Hepatocyte (in vitro differentiated cells): ENCODE measurements at regions not wholly inside any gene's neighbourhood (a gene's known extent, or its start where the extent isn't known, plus 50 kb on each side); places are given as distances from the start of the nearest gene placed in this dataset.

Experiments
- DNase-seq: peaks from one replicate; pipeline ENCODE4 v3.0.0-alpha.2; 2016; ENCODE audit warnings: low spot score
- H2AFZ ChIP-seq: fragments of 200-600 bp; sonication (generic); 2 replicates; pipeline ENCODE4 v1.6.0; 2016; ENCODE audit warnings: antibody characterized with exemption, mild to moderate bottlenecking
- H3K27ac ChIP-seq: fragments of 200-600 bp; sonication (generic); 2 replicates; pipeline ENCODE4 v1.5.1; 2016; ENCODE audit warnings: mild to moderate bottlenecking
- H3K27me3 ChIP-seq: fragments of 200-600 bp; sonication (generic); 2 replicates; pipeline ENCODE4 v1.6.1; 2016
- H3K36me3 ChIP-seq: fragments of 200-600 bp; sonication (generic); replicated peaks from 2 replicates; pipeline ENCODE4 v1.5.1; 2016; ENCODE audit warnings: low read depth; ENCODE audit not compliant: insufficient read depth
- H3K4me1 ChIP-seq: fragments of 200-600 bp; sonication (generic); 2 replicates; pipeline ENCODE4 v1.5.1; 2016; ENCODE audit warnings: mild to moderate bottlenecking, moderate library complexity; ENCODE audit not compliant: insufficient read depth
- H3K4me2 ChIP-seq: fragments of 200-600 bp; sonication (generic); 2 replicates; pipeline ENCODE4 v1.6.0; 2016
- H3K4me3 ChIP-seq: fragments of 200-600 bp; sonication (generic); 2 replicates; pipeline ENCODE4 v1.5.1; 2016; ENCODE audit warnings: mild to moderate bottlenecking
- H3K79me2 ChIP-seq: fragments of 200-600 bp; sonication (generic); 2 replicates; pipeline ENCODE4 v1.6.0; 2017; ENCODE audit warnings: mild to moderate bottlenecking
- H3K9me2 ChIP-seq: fragments of 200-600 bp; sonication (generic); replicated peaks from 2 replicates; pipeline ENCODE4 v1.6.0; 2017; ENCODE audit warnings: mild to moderate bottlenecking; ENCODE audit not compliant: insufficient read depth
- H3K9me3 ChIP-seq: fragments of 200-600 bp; sonication (generic); 2 replicates; pipeline ENCODE4 v1.5.1; 2016; ENCODE audit warnings: low read depth, mild to moderate bottlenecking
- H4K20me1 ChIP-seq: fragments of 200-600 bp; sonication (generic); 2 replicates; pipeline ENCODE4 v1.6.0; 2016; ENCODE audit warnings: mild to moderate bottlenecking; ENCODE audit not compliant: insufficient read depth, poor library complexity, severe bottlenecking
- CTCF ChIP-seq: fragments of 200-600 bp; sonication (generic); IDR thresholded peaks from 2 replicates; pipeline ENCODE4 v1.5.1; 2016; ENCODE audit warnings: antibody characterized with exemption, mild to moderate bottlenecking; ENCODE audit not compliant: poor library complexity
- EZH2 ChIP-seq: fragments of 200-600 bp; sonication (generic); IDR thresholded peaks from 2 replicates; pipeline ENCODE4 v1.6.1; 2016; ENCODE audit warnings: antibody characterized with exemption, mild to moderate bottlenecking, borderline replicate concordance
- EZH2phosphoT487 ChIP-seq: fragments of 200-600 bp; sonication (generic); IDR thresholded peaks from one replicate; pipeline ENCODE4 v1.6.1; 2018; ENCODE audit warnings: antibody characterized with exemption, mild to moderate bottlenecking, low read depth, moderate library complexity; ENCODE audit not compliant: unreplicated experiment, severe bottlenecking
- WGBS: methylation state at CpG from one replicate; pipeline ENCODE4 v1.1.6; 2016; ENCODE audit warnings: low lambda C conversion rate; ENCODE audit errors: missing lambda C conversion rate; 5-methylcytosine and 5-hydroxymethylcytosine counted together

- Histone ChIP-seq H3K36me3 (no peaks in the 10 kb centered on the region), H3K79me2 (no peaks in the 10 kb centered on the region), H3K9me2 (no peaks in the 10 kb centered on the region), H2AFZ (no peak overlapping the region), H3K27ac (no peak overlapping the region), H3K4me2 (no peak overlapping the region), H3K9me3 (no peaks in the 10 kb centered on the region), H3K27me3 (no peaks in the 10 kb centered on the region), H3K4me3 (no peak overlapping the region), H4K20me1 (no peaks in the 10 kb centered on the region), H3K4me1 (no peaks in the 10 kb centered on the region)
- no peak for DNase-seq
- WGBS: 68% methylated on average over 3 of the region's 3 CpGs
- no peak for TF ChIP-seq EZH2
- no peak for TF ChIP-seq CTCF
- no peak for TF ChIP-seq EZH2phosphoT487
Observed at GRCh38 chr7:41910940-41911600, 208.2 kb upstream of the INHBA start.

GRCh38 chr7:41907444-41907843 is 204.6 kb upstream of the INHBA start:
- no peaks in the 10 kb centered on the region for H3K79me2 ChIP-seq
- H3K9me2 ChIP-seq: no peaks in the 10 kb centered on the region
- H3K4me3 ChIP-seq: no peak overlapping the region
- no peak overlapping the region for H2AFZ ChIP-seq
- TF ChIP-seq EZH2 (no peak), CTCF (no peak), EZH2phosphoT487 (no peak)
- no peak for DNase-seq
- H3K9me3 ChIP-seq: no peaks in the 10 kb centered on the region
- H3K36me3 ChIP-seq: no peaks in the 10 kb centered on the region
- H3K4me1 ChIP-seq: no peaks in the 10 kb centered on the region
- no peak overlapping the region for H3K4me2 ChIP-seq
- no peak overlapping the region for H3K27ac ChIP-seq
- H3K27me3 ChIP-seq: no peaks in the 10 kb centered on the region
- H4K20me1 ChIP-seq: no peaks in the 10 kb centered on the region

- 63% methylated on average over 2 of the region's 2 CpGs for WGBS
- no peak overlapping the region for H3K27ac ChIP-seq
- no peaks in the 10 kb centered on the region for H4K20me1 ChIP-seq
- no peak overlapping the region for H2AFZ ChIP-seq
- H3K9me3 ChIP-seq: no peaks in the 10 kb centered on the region
- no peaks in the 10 kb centered on the region for H3K79me2 ChIP-seq
- no peak overlapping the region for H3K4me3 ChIP-seq
- TF ChIP-seq CTCF (no peak), EZH2phosphoT487 (no peak), EZH2 (no peak)
- no peaks in the 10 kb centered on the region for H3K4me1 ChIP-seq
- H3K9me2 ChIP-seq: no peaks in the 10 kb centered on the region
- H3K4me2 ChIP-seq: no peak overlapping the region
- no peaks in the 10 kb centered on the region for H3K27me3 ChIP-seq
- DNase-seq: no peak
- H3K36me3 ChIP-seq: no peaks in the 10 kb centered on the region
Observed at GRCh38 chr7:41900532-41900931, 197.6 kb upstream of the INHBA start.
